ENCODE measurements at regions not wholly inside any gene's neighbourhood (a gene's known extent, or its start where the extent isn't known, plus 50 kb on each side); places are given as distances from the start of the nearest gene placed in this dataset. TPM values are rescaled to one million over a fixed set of nuclear protein-coding genes. Genes with fewer than 3 reads are reported as not detected.

GRCh38 chr18:8556424-8556823 lies 52.8 kb upstream of the RAB12 start:
- TF ChIP-seq POLR2AphosphoS5 (IDR thresholded peaks at IDR 0.05; ENCODE audit: insufficient read depth in 1 of 2, low read depth in 1 of 2) (no peak), POLR2A (IDR thresholded peaks at IDR 0.05) (no peak), CTCF (IDR thresholded peaks at IDR 0.05) (no peak)
- Histone ChIP-seq H3K36me3 (no peaks in the 10 kb centered on the region), H3K9me3 (no peaks in the 10 kb centered on the region), H3K27me3 (no peaks in the 10 kb centered on the region), H3K4me3 (no peak overlapping the region), H3K27ac (no peak overlapping the region), H3K4me1 (no peaks in the 10 kb centered on the region)
- intact Hi-C loops (cut with DNase I) = no loop called here
- DNase-seq (ENCODE audit: extremely low spot score in 2 of 2) = no peak

Small RNAs in the stretch of these regions (small RNA-seq; reads per million reads assigned to genes)
- gene RN7SL50P = not detected

All from vagina (tissue), 2 donors.